Heart left ventricle (tissue), 16 donors: ENCODE measurements at regions not wholly inside any gene's neighbourhood (a gene's known extent, or its start where the extent isn't known, plus 50 kb on each side); places are given as distances from the start of the nearest gene placed in this dataset.

ENCODE experiments used
- ATAC-seq, 4 donors: fragments of 200-7000 bp; cut with Tn5 transposase; one replicate each; pipeline ENCODE4 v1.9.1; 2020 to 2022; ENCODE audit warnings: moderate library complexity in 4 of 4, mild to moderate bottlenecking in 3 of 4, moderate number of reproducible peaks in 1 of 4
- DNase-seq, 5 donors: peaks; one replicate each; pipeline ENCODE4 v3.0.0-alpha.2; 2020
- H3K27ac ChIP-seq, 12 donors: fragments of 200-600 bp; sonication (generic) in 4 of 12; one replicate each; pipeline versions ENCODE4 v1.5.0 to v1.8.0; 2016 to 2022; ENCODE audit warnings: mild to moderate bottlenecking in 2 of 12
- H3K27me3 ChIP-seq, 9 donors: fragments of 200-600 bp; sonication (generic) in 2 of 9; one replicate each; pipeline versions ENCODE4 v1.5.1 to v1.8.0; 2016 to 2022; ENCODE audit warnings: mild to moderate bottlenecking in 3 of 9
- H3K36me3 ChIP-seq, 9 donors: fragments of 200-600 bp; sonication (generic) in 2 of 9; one replicate each; pipeline versions ENCODE4 v1.5.0 to v1.8.0; 2018 to 2022; ENCODE audit warnings: mild to moderate bottlenecking in 2 of 9
- H3K4me1 ChIP-seq, 12 donors: fragments of 200-600 bp; sonication (generic) in 4 of 12; one replicate each; pipeline versions ENCODE4 v1.5.0 to v1.8.0; 2016 to 2022; ENCODE audit warnings: mild to moderate bottlenecking in 3 of 12
- H3K4me3 ChIP-seq, 12 donors: fragments of 200-600 bp; sonication (generic) in 4 of 12; one replicate each; pipeline versions ENCODE4 v1.5.0 to v1.8.0; 2017 to 2022; ENCODE audit warnings: mild to moderate bottlenecking in 9 of 12, moderate library complexity in 4 of 12
- H3K9me3 ChIP-seq, 12 donors: fragments of 200-600 bp; sonication (generic) in 4 of 12; one replicate each; pipeline versions ENCODE4 v1.5.0 to v1.8.0; 2016 to 2022; ENCODE audit warnings: mild to moderate bottlenecking in 1 of 12
- CTCF ChIP-seq, 12 donors: fragments of 200-600 bp; sonication (generic) in 4 of 12; IDR thresholded peaks; one replicate each; pipeline versions ENCODE4 v1.5.0 to v1.8.0; 2018 to 2022; ENCODE audit warnings: antibody characterized with exemption in 12 of 12, mild to moderate bottlenecking in 5 of 12
- POLR2A ChIP-seq, 2 donors: fragments of 450-650 bp; IDR thresholded peaks; one replicate each; pipeline ENCODE4 v1.6.1; 2017; ENCODE audit warnings: antibody characterized with exemption in 2 of 2, mild to moderate bottlenecking in 2 of 2, moderate library complexity in 2 of 2
- WGBS, 4 donors: extraction: QIAGEN DNeasy Blood & Tissue Kit in 2 of 4; methylation state at CpG; one replicate each; pipeline versions ENCODE4 v1.1.5 to v1.1.7; 2013 to 2018; 5-methylcytosine and 5-hydroxymethylcytosine counted together
- intact Hi-C, 10 donors: fragments of 100-400 bp; cut with DNase I; formaldehyde crosslinking; loops; one replicate each; pipeline versions ENCODE4 v1.11.1 to v1.14.2; 2022
- donor health status: ischemic (EF 13 %, LVEDD 7.1; RV severe dilation, severe dysfunction).
- donor health status: healthy with polysubstance abuse.
- donor health status: DM: no; HTN: yes; CAD: no.
- donor health status: DM: no; HTN: no; CAD: no.
- donor health status: ischemic (EF 25% LVEDD 6.9; RV normal size, moderate dysfunction).
- donor health status: ischemic (EF 25% LVEDD 5.7; RV mildly dilated, moderate dysfunction).
- donor health status: healthy.
- donor health status: DM: yes; HTN: yes; CAD: no.
- donor health status: ischemic (EF 35%, LVEDD 5.7; RV mildly dilated, moderate dysfunction).
- donor health status: nonischemic (EF 11% LVEDD 7.7; RV severe dilation, severe dysfunction).
- donor health status: DM: yes; HTN: yes; CAD: no.
- donor health status: PGD.
- donor health status: ischemic (EF 29% LVEDD 5.4; RV normal size, mild dysfunction).
- donor health status: nonischemic (EF 23%, LVEDD 6.1; RV moderate dilation, normal function).

- no peak for DNase-seq
- TF ChIP-seq CTCF (IDR thresholded peaks at IDR 0.05) (no peak), POLR2A (IDR thresholded peaks at IDR 0.05) (no peak)
- H3K4me3 ChIP-seq, result no peak overlapping the region
- WGBS, 4 donors, result 71 to 88% (median 79%) methylated on average over 5 of the region's 5 CpGs
- H3K27ac ChIP-seq, result no peak overlapping the region
- peaks cover 0 to 30% (median 6%) of the 10 kb centered on the region in 12 donors for H3K9me3 ChIP-seq
- H3K27me3 ChIP-seq, result no peaks in the 10 kb centered on the region
- intact Hi-C loops, result no loop called here
- no peaks in the 10 kb centered on the region for H3K4me1 ChIP-seq
- H3K36me3 ChIP-seq, result no peaks in the 10 kb centered on the region
- ATAC-seq, result no peak
These were observed 1033.4 kb downstream of the SORCS3 start for GRCh38 chr10:105674448-105674847.

- ATAC-seq (no peak), DNase-seq (no peak)
- 53 to 70% (median 60%) methylated on average over 4 of the region's 4 CpGs for WGBS, 4 donors
- Histone ChIP-seq H3K36me3 (no peaks in the 10 kb centered on the region), H3K4me1 (no peaks in the 10 kb centered on the region), H3K27ac (no peak overlapping the region), H3K4me3 (no peak overlapping the region), H3K9me3 (no peaks in the 10 kb centered on the region), H3K27me3 (no peaks in the 10 kb centered on the region)
- no peak for TF ChIP-seq CTCF (IDR thresholded peaks at IDR 0.05)
- no peak for TF ChIP-seq POLR2A (IDR thresholded peaks at IDR 0.05)
- intact Hi-C loops, result no loop called here
These were observed 1017.6 kb downstream of the SORCS3 start for GRCh38 chr10:105658696-105659095.

- Histone ChIP-seq H3K4me1 (no peaks in the 10 kb centered on the region), H3K27me3 (no peaks in the 10 kb centered on the region), H3K4me3 (no peak overlapping the region), H3K9me3 (no peaks in the 10 kb centered on the region), H3K27ac (no peak overlapping the region), H3K36me3 (no peaks in the 10 kb centered on the region)
- no peak for ATAC-seq
- DNase-seq, result no peak
- TF ChIP-seq CTCF (IDR thresholded peaks at IDR 0.05) (no peak), POLR2A (IDR thresholded peaks at IDR 0.05) (no peak)
- intact Hi-C loops, result no loop called here
These were observed 1015.8 kb downstream of the SORCS3 start for GRCh38 chr10:105656856-105657255.

GRCh38 chr10:105650306-105650705 lies 1009.2 kb downstream of the SORCS3 start:
- 76 to 80% (median 79%) methylated on average over 3 of the region's 3 CpGs for WGBS, 4 donors
- H3K4me3 ChIP-seq, result no peak overlapping the region
- H3K27me3 ChIP-seq, result peaks cover 0 to 5% (median 0%) of the 10 kb centered on the region in 9 donors
- TF ChIP-seq CTCF (IDR thresholded peaks at IDR 0.05) (no peak), POLR2A (IDR thresholded peaks at IDR 0.05) (no peak)
- no peak overlapping the region for H3K27ac ChIP-seq
- no peaks in the 10 kb centered on the region for H3K4me1 ChIP-seq
- no peaks in the 10 kb centered on the region for H3K9me3 ChIP-seq
- DNase-seq (no peak), ATAC-seq (no peak)
- no peaks in the 10 kb centered on the region for H3K36me3 ChIP-seq
- intact Hi-C loops, result no loop called here
